Right lobe of liver (tissue), 4 donors: ENCODE measurements at regions not wholly inside any gene's neighbourhood (a gene's known extent, or its start where the extent isn't known, plus 50 kb on each side); places are given as distances from the start of the nearest gene placed in this dataset.

ENCODE experiments used
- POLR2A ChIP-seq: fragments of 450-650 bp; IDR thresholded peaks from one replicate; pipeline ENCODE4 v1.6.1; 2017; ENCODE audit warnings: antibody characterized with exemption, mild to moderate bottlenecking
- TF ChIP-seq, protein P1 (sequence below), 4 donors: fragments of 200-600 bp in 3 of 4; fragments of 450-650 bp in 1 of 4; IDR thresholded peaks; one replicate each; pipeline versions ENCODE4 v1.5.1 to v1.8.0; 2016 to 2022; ENCODE audit warnings: antibody characterized with exemption in 4 of 4, mild to moderate bottlenecking in 2 of 4
- donor health status: DM: no; HTN: no; CAD: no.
- donor health status: DM: no; HTN: no; CAD: no.
- donor health status: DM: no; HTN: yes; CAD: no.

DNA sequence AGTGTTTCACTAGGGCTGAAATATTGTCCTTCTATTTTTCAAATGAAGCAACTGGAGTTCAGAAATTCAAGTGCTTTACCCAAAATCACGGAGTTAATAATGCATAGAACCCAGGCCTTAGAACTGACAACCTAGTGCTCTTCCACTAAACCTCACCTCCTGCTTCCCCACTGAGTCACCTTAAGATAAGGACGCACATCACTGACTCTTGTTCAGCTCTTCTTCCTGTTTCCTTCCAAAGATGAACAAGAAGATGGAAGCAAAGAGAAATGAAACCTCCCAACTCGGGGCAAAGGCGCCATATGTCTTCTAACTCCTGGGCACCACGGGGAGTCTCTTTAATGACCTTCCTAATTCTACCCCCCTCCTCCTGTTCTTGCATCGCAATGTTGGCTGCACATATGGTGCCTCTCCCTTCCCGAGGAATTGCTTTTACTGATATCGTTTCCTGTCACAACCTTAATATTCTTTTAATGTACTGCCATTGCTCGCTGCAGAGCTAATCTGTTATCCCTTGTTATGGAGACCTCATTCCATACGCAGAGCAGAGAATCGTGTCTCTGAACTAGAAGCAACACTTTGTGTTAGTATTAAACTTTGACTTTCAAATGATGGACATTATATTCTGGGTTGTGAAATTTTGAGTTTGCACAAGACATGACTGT is 591.4 kb downstream of the TMEM114 start:
- TF ChIP-seq, protein P1, sequence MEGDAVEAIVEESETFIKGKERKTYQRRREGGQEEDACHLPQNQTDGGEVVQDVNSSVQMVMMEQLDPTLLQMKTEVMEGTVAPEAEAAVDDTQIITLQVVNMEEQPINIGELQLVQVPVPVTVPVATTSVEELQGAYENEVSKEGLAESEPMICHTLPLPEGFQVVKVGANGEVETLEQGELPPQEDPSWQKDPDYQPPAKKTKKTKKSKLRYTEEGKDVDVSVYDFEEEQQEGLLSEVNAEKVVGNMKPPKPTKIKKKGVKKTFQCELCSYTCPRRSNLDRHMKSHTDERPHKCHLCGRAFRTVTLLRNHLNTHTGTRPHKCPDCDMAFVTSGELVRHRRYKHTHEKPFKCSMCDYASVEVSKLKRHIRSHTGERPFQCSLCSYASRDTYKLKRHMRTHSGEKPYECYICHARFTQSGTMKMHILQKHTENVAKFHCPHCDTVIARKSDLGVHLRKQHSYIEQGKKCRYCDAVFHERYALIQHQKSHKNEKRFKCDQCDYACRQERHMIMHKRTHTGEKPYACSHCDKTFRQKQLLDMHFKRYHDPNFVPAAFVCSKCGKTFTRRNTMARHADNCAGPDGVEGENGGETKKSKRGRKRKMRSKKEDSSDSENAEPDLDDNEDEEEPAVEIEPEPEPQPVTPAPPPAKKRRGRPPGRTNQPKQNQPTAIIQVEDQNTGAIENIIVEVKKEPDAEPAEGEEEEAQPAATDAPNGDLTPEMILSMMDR (IDR thresholded peaks at IDR 0.05): no peak
- no peak for TF ChIP-seq POLR2A
